ENCODE measurements at regions not wholly inside any gene's neighbourhood (a gene's known extent, or its start where the extent isn't known, plus 50 kb on each side); places are given as distances from the start of the nearest gene placed in this dataset.
A peak's percentile ranks its signal among the peaks of the same experiment; 100 is the strongest.
"Not testable (repeated sequence)": the region's sequence is repeated elsewhere in the genome, so short reads cannot be mapped to it uniquely, and the experiment has no call there.

- DNase-seq (ENCODE audit: insufficient read length, low spot score) (no peak), FAIRE-seq (no peak)
These were observed 61.4 kb downstream of the DDX53 start for GRCh38 chrX:23061116-23061515.

GRCh38 chrX:23062359-23062758 is 62.6 kb downstream of the DDX53 start:
- DNase-seq (ENCODE audit: insufficient read length, low spot score) (no peak), FAIRE-seq (no peak)

- FAIRE-seq (peak; percentile 66), DNase-seq (ENCODE audit: insufficient read length, low spot score) (no peak)
These were observed 67.0 kb downstream of the DDX53 start for GRCh38 chrX:23066588-23067281.

GRCh38 chrX:23075461-23075860 is 75.7 kb downstream of the DDX53 start:
- not testable (repeated sequence) for DNase-seq (ENCODE audit: insufficient read length, low spot score)
- peak; percentile 85 for FAIRE-seq

- no peak for DNase-seq (ENCODE audit: insufficient read length, low spot score)
- FAIRE-seq: no peak
These were observed 79.6 kb downstream of the DDX53 start for GRCh38 chrX:23079347-23079746.

- no peak for FAIRE-seq
These were observed 101.1 kb downstream of the DDX53 start for GRCh38 chrX:23100826-23101225.

GRCh38 chrX:23103546-23103945 is 103.8 kb downstream of the DDX53 start:
- DNase-seq (ENCODE audit: insufficient read length, low spot score) (no peak), FAIRE-seq (no peak)

More at GRCh38 chrX:23100826-23101225, 101.1 kb downstream of the DDX53 start:
- DNase-seq (ENCODE audit: insufficient read length, low spot score): no peak

GRCh38 chrX:23114241-23114640 is 114.5 kb downstream of the DDX53 start:
- no peak for DNase-seq (ENCODE audit: insufficient read length, low spot score)
- no peak for FAIRE-seq

GRCh38 chrX:23115651-23116050 is 115.9 kb downstream of the DDX53 start:
- DNase-seq (ENCODE audit: insufficient read length, low spot score): no peak
- no peak for FAIRE-seq

GRCh38 chrX:23118163-23118562 is 118.4 kb downstream of the DDX53 start:
- FAIRE-seq (no peak), DNase-seq (ENCODE audit: insufficient read length, low spot score) (no peak)

GRCh38 chrX:23118890-23119527 is 119.2 kb downstream of the DDX53 start:
- FAIRE-seq (no peak), DNase-seq (ENCODE audit: insufficient read length, low spot score) (no peak)

- no peak for DNase-seq (ENCODE audit: insufficient read length, low spot score)
- FAIRE-seq: no peak
These were observed 127.8 kb downstream of the DDX53 start for GRCh38 chrX:23127586-23127985.

GRCh38 chrX:23133551-23133950 is 133.8 kb downstream of the DDX53 start:
- FAIRE-seq: no peak
- no peak for DNase-seq (ENCODE audit: insufficient read length, low spot score)

GRCh38 chrX:23134136-23134535 is 134.4 kb downstream of the DDX53 start:
- FAIRE-seq: no peak
- no peak for DNase-seq (ENCODE audit: insufficient read length, low spot score)

- DNase-seq (ENCODE audit: insufficient read length, low spot score) (no peak), FAIRE-seq (no peak)
These were observed 137.1 kb downstream of the DDX53 start for GRCh38 chrX:23136816-23137215.

GRCh38 chrX:23168291-23168690 is 166.4 kb upstream of the PTCHD1 start:
- FAIRE-seq (no peak), DNase-seq (ENCODE audit: insufficient read length, low spot score) (no peak)

- DNase-seq (ENCODE audit: insufficient read length, low spot score) (no peak), FAIRE-seq (no peak)
These were observed 148.7 kb upstream of the PTCHD1 start for GRCh38 chrX:23185951-23186350.

GRCh38 chrX:23187819-23188218 is 146.8 kb upstream of the PTCHD1 start:
- DNase-seq (ENCODE audit: insufficient read length, low spot score): no peak
- no peak for FAIRE-seq

GRCh38 chrX:23194885-23195554 is 139.6 kb upstream of the PTCHD1 start:
- no peak for DNase-seq (ENCODE audit: insufficient read length, low spot score)
- no peak for FAIRE-seq

GRCh38 chrX:23195761-23196160 is 138.9 kb upstream of the PTCHD1 start:
- DNase-seq (ENCODE audit: insufficient read length, low spot score): no peak
- FAIRE-seq: no peak

GRCh38 chrX:23201706-23202105 is 132.9 kb upstream of the PTCHD1 start:
- DNase-seq (ENCODE audit: insufficient read length, low spot score) (no peak), FAIRE-seq (no peak)

- no peak for FAIRE-seq
- no peak for DNase-seq (ENCODE audit: insufficient read length, low spot score)
These were observed 132.3 kb upstream of the PTCHD1 start for GRCh38 chrX:23202326-23202725.

Data from GM19239 (cell line).